Left ventricle myocardium inferior (tissue), 1 donor: ENCODE measurements at regions not wholly inside any gene's neighbourhood (a gene's known extent, or its start where the extent isn't known, plus 50 kb on each side); places are given as distances from the start of the nearest gene placed in this dataset.
"Not testable (repeated sequence)": the region's sequence is repeated elsewhere in the genome, so short reads cannot be mapped to it uniquely, and the experiment has no call there.

Source experiments
- DNase-seq: peaks from one replicate; pipeline ENCODE4 v3.0.0-alpha.2; 2020
- H3K27ac ChIP-seq: fragments of 200-600 bp; replicated peaks from 2 replicates; pipeline ENCODE4 v1.8.0; 2021
- H3K27me3 ChIP-seq: fragments of 200-600 bp; 2 replicates; pipeline ENCODE4 v1.8.0; 2021; ENCODE audit warnings: low read depth
- H3K36me3 ChIP-seq: fragments of 200-600 bp; 2 replicates; pipeline ENCODE4 v1.8.0; 2021
- H3K4me1 ChIP-seq: fragments of 200-600 bp; 2 replicates; pipeline ENCODE4 v1.8.0; 2021
- H3K4me3 ChIP-seq: fragments of 200-600 bp; 2 replicates; pipeline ENCODE4 v1.8.0; 2021; ENCODE audit warnings: mild to moderate bottlenecking, moderate library complexity
- H3K9me3 ChIP-seq: fragments of 200-600 bp; replicated peaks from 2 replicates; pipeline ENCODE4 v1.8.0; 2021
- CTCF ChIP-seq: fragments of 200-600 bp; IDR thresholded peaks from 2 replicates; pipeline ENCODE4 v1.8.0; 2021; ENCODE audit warnings: antibody characterized with exemption, mild to moderate bottlenecking, borderline replicate concordance
- intact Hi-C: fragments of 100-400 bp; cut with micrococcal nuclease; formaldehyde crosslinking; loops from one replicate; pipeline ENCODE4 v1.11.0; 2022
- donor health status: DM: no; HTN: yes; CAD: no; lungs with severe emphysema.

GRCh38 chr10:23493711-23494110 is 54.8 kb downstream of the OTUD1 start:
- Histone ChIP-seq H3K4me3 (no peak overlapping the region), H3K27ac (no peak overlapping the region), H3K27me3 (peaks cover 11% of the 10 kb centered on the region), H3K36me3 (no peaks in the 10 kb centered on the region), H3K9me3 (no peaks in the 10 kb centered on the region), H3K4me1 (no peaks in the 10 kb centered on the region)
- DNase-seq: no peak
- TF ChIP-seq CTCF: no peak
- intact Hi-C loops: no loop called here

DNA sequence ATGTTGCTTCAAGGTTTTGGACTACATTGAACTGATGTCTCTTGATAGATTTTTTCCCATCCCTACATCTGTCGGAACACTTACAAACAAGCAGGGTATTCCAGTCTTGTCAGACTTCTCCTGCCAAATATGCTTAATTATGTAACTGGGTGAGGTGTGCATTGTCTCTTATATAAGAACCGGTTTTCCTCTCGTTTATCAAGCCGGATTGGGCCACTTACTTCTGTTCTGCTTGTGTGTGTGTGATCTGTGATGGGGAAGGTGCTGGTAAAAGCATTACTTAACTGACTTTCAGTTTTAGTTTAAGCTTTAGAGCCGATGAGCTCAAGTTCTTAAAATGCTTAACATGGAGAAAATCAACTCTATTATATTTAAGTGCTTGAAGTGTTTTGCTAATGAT is 57.9 kb downstream of the OTUD1 start:
- H3K36me3 ChIP-seq: no peaks in the 10 kb centered on the region
- intact Hi-C loops: no loop called here
- H3K27me3 ChIP-seq: peaks cover 11% of the 10 kb centered on the region
- no peak overlapping the region for H3K27ac ChIP-seq
- H3K4me3 ChIP-seq: no peak overlapping the region
- no peaks in the 10 kb centered on the region for H3K4me1 ChIP-seq
- no peaks in the 10 kb centered on the region for H3K9me3 ChIP-seq
- no peak for TF ChIP-seq CTCF
- DNase-seq: no peak

DNA sequence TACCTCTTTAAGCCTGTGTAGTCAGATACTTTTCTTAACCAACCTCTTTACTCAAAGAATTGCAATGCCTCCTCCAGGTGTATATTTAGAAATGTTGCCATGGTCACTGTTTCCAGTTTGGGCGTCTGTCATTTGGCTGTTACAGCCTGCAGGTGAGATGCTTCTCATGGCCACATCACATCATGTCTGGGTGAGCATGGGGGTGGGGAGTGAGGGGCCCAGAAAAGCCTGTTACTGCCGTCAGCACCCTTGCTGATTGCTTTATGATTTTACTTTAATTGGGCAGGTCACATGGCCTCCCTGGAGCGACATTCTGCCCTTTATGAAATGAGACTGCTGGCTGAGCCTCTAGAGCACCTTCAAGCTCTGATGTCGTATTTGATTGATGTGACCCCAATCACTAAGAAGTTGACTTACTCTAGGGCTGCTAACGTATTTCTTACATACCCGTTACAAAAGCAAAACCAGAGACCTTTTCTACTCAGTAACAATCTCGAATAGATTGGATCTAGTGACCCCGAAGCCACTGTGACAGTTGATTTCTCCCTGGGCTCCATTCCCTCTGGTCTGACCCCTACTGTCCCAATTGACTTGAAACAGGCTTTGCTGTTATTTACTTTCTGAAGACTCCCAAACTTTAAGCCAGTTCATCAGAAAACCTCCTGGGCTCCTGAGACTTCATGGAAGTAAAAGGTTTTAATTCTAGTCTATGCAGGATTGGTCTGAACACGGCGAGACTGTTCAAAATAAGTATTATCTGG is 60.7 kb downstream of the OTUD1 start:
- peak; percentile 13 for TF ChIP-seq CTCF
- intact Hi-C loops: no loop called here

DNA sequence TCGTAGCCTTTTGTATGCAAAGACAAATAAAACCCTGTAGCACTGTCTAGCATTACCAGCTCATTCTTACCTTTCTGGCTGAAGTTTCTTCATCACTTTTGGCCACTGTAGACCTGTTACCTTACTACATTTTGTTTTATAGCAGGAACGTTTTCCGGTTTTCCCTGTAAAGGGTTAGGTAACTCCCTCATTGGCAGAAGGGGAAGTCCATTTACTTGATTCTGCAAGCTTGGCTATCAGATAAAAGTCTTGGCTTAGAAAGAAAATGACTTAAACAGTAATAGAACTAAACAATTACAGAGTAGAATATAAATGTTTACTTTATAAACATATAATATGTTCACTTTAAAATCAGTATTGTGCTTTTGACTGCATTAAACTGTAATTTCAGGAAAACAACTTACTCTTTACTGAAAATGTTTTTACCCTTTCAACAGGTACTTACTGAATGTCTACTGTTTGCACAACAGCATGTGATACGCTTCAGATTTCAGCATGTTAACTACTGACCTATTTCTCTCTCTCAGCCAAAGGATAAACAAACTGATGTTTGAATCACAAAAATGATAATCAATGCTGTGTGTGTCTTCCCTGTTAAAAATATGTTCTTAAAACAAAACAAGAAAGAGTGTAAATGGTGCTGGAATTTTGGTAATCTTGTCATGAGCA is 67.1 kb downstream of the OTUD1 start:
- H3K27me3 ChIP-seq: no peaks in the 10 kb centered on the region
- intact Hi-C loops: no loop called here
- no peak overlapping the region for H3K4me3 ChIP-seq
- H3K9me3 ChIP-seq: peaks cover 5% of the 10 kb centered on the region
- no peaks in the 10 kb centered on the region for H3K4me1 ChIP-seq
- DNase-seq: no peak
- no peak for TF ChIP-seq CTCF
- no peaks in the 10 kb centered on the region for H3K36me3 ChIP-seq
- no peak overlapping the region for H3K27ac ChIP-seq

More for the DNA sequence above, 60.7 kb downstream of the OTUD1 start:
- H3K4me3 ChIP-seq: no peak overlapping the region
- H3K27ac ChIP-seq: no peak overlapping the region
- no peaks in the 10 kb centered on the region for H3K36me3 ChIP-seq
- DNase-seq: no peak
- no peaks in the 10 kb centered on the region for H3K9me3 ChIP-seq
- H3K27me3 ChIP-seq: no peaks in the 10 kb centered on the region
- H3K4me1 ChIP-seq: no peaks in the 10 kb centered on the region

GRCh38 chr10:23512355-23513058 is 73.6 kb downstream of the OTUD1 start:
- no peaks in the 10 kb centered on the region for H3K4me1 ChIP-seq
- H3K36me3 ChIP-seq: no peaks in the 10 kb centered on the region
- H3K4me3 ChIP-seq: no peak overlapping the region
- peaks cover 8% of the 10 kb centered on the region for H3K27me3 ChIP-seq
- H3K27ac ChIP-seq: no peak overlapping the region
- no peak for DNase-seq
- TF ChIP-seq CTCF: no peak
- H3K9me3 ChIP-seq: peaks cover 11% of the 10 kb centered on the region
- intact Hi-C loops: no loop called here

DNA sequence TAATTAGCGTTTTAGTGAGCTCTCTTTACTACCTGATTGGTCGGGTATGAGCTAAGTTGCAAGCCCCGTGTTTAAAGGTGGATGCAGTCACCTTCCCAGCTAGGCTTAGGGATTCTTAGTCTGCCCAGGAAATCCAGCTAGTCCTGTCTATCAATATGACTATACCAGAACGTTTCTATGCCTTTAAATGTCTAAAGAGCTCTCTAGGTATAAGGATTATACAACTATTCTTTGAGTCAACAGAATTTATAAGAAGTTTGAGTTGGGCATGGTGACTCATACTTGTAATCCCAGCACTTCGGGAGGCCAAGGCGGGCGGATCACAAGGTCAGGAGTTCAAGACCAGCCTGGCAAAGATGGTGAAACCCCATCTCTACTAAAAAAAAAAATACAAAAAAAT is 74.7 kb downstream of the OTUD1 start:
- DNase-seq, H3K4me3 ChIP-seq, H3K27ac ChIP-seq, H3K9me3 ChIP-seq, intact Hi-C loops, H3K27me3 ChIP-seq, H3K36me3 ChIP-seq, H3K4me1 ChIP-seq: not testable (repeated sequence)
